WTC11 (cell line): ENCODE measurements at regions not wholly inside any gene's neighbourhood (a gene's known extent, or its start where the extent isn't known, plus 50 kb on each side); places are given as distances from the start of the nearest gene placed in this dataset.

Experiments used
- CTCF ChIP-seq: fragments of 200-600 bp; IDR thresholded peaks from 2 replicates; pipeline ENCODE4 v1.8.0; 2022; ENCODE audit warnings: antibody characterized with exemption
- E2F4 ChIP-seq: sonication (generic); formaldehyde crosslinking; IDR thresholded peaks from 2 replicates; pipeline ENCODE4 v1.8.1; 2022; ENCODE audit warnings: low read depth, mild to moderate bottlenecking, moderate library complexity, missing genetic modification reagents, borderline replicate concordance
- NR3C1 ChIP-seq: sonication (generic); formaldehyde crosslinking; conservative IDR thresholded peaks from 2 replicates; pipeline ENCODE4 v1.8.1; 2023; ENCODE audit warnings: low read depth, mild to moderate bottlenecking, missing genetic modification reagents
- SOX15 ChIP-seq: fragments of 250-450 bp; sonication (Bioruptor Pico); IDR thresholded peaks from 2 replicates; pipeline ENCODE4 v1.9.0; 2021; ENCODE audit warnings: mild to moderate bottlenecking
- TCF7 ChIP-seq: sonication (generic); formaldehyde crosslinking; IDR thresholded peaks from 2 replicates; pipeline ENCODE4 v1.8.0; 2022; ENCODE audit warnings: mild to moderate bottlenecking, low read depth, missing genetic modification reagents, moderate library complexity
- ZNF317 ChIP-seq: sonication (generic); formaldehyde crosslinking; IDR thresholded peaks from 2 replicates; pipeline ENCODE4 v1.8.1; 2023; ENCODE audit warnings: low read depth, mild to moderate bottlenecking, moderate library complexity, missing genetic modification reagents, borderline replicate concordance

GRCh38 chr12:98297538-98297937, 217.9 kb upstream of the TMPO start:
- TF ChIP-seq SOX15 (CRISPR knock-in tag) (no peak), NR3C1 (no peak), TCF7 (CRISPR knock-in tag) (no peak), CTCF (no peak), E2F4 (CRISPR knock-in tag) (no peak), ZNF317 (CRISPR knock-in tag) (no peak)
